Neural progenitor cell (in vitro differentiated cells): ENCODE measurements at regions not wholly inside any gene's neighbourhood (a gene's known extent, or its start where the extent isn't known, plus 50 kb on each side); places are given as distances from the start of the nearest gene placed in this dataset.
A peak's percentile ranks its signal among the peaks of the same experiment; 100 is the strongest.

ENCODE experiments used
- DNase-seq: peaks from one replicate; pipeline ENCODE4 v3.0.0-alpha.2; 2016; ENCODE audit warnings: low spot score
- H2AFZ ChIP-seq: fragments of 200-600 bp; sonication (generic); replicated peaks from 2 replicates; pipeline ENCODE4 v1.6.1; 2016; ENCODE audit warnings: antibody characterized with exemption
- H3F3A ChIP-seq: fragments of 200-600 bp; sonication (generic); 2 replicates; pipeline ENCODE4 v1.6.1; 2016; ENCODE audit warnings: antibody characterized with exemption, low read depth
- H3K27ac ChIP-seq: fragments of 200-600 bp; sonication (generic); 2 replicates; pipeline ENCODE4 v1.5.1; 2016; ENCODE audit warnings: mild to moderate bottlenecking
- H3K27me3 ChIP-seq: fragments of 200-600 bp; sonication (generic); 2 replicates; pipeline ENCODE4 v1.6.1; 2016; ENCODE audit warnings: mild to moderate bottlenecking, moderate library complexity
- H3K36me3 ChIP-seq: fragments of 200-600 bp; sonication (generic); 2 replicates; pipeline ENCODE4 v1.5.1; 2016
- H3K4me1 ChIP-seq: fragments of 200-600 bp; sonication (generic); 2 replicates; pipeline ENCODE4 v1.6.1; 2016; ENCODE audit warnings: mixed run types
- H3K4me2 ChIP-seq: fragments of 200-600 bp; sonication (generic); 2 replicates; pipeline ENCODE4 v1.6.1; 2016
- H3K4me3 ChIP-seq: fragments of 200-600 bp; sonication (generic); 2 replicates; pipeline ENCODE4 v1.5.1; 2016
- H3K79me2 ChIP-seq: fragments of 200-600 bp; sonication (generic); 2 replicates; pipeline ENCODE4 v1.6.1; 2016; ENCODE audit warnings: low read depth
- H3K9ac ChIP-seq: fragments of 200-600 bp; sonication (generic); 2 replicates; pipeline ENCODE4 v1.6.1; 2016
- H3K9me3 ChIP-seq: fragments of 200-600 bp; sonication (generic); 2 replicates; pipeline ENCODE4 v1.5.1; 2016; ENCODE audit warnings: low read depth
- H4K20me1 ChIP-seq: fragments of 200-600 bp; sonication (generic); 2 replicates; pipeline ENCODE4 v1.6.1; 2016; ENCODE audit warnings: low read depth
- H3K27ac Mint-ChIP-seq: 3 replicates; pipeline ENCODE4 v1.8.0; 2021; ENCODE audit warnings: mixed read lengths
- H3K27me3 Mint-ChIP-seq: 2 replicates; pipeline ENCODE4 v1.8.0; 2022; ENCODE audit warnings: low read depth, mild to moderate bottlenecking, inconsistent platforms, moderate library complexity, mixed read lengths; ENCODE audit not compliant: insufficient read depth
- H3K36me3 Mint-ChIP-seq: 3 replicates; pipeline ENCODE4 v1.8.0; 2021; ENCODE audit warnings: mixed read lengths
- H3K4me1 Mint-ChIP-seq: 3 replicates; pipeline ENCODE4 v1.8.0; 2021; ENCODE audit warnings: mixed read lengths
- H3K4me3 Mint-ChIP-seq: 3 replicates; pipeline ENCODE4 v1.8.0; 2021; ENCODE audit warnings: mild to moderate bottlenecking, moderate library complexity, mixed read lengths
- H3K9me3 Mint-ChIP-seq: 3 replicates; pipeline ENCODE4 v1.8.0; 2020; ENCODE audit warnings: mixed read lengths
- CTCF ChIP-seq: fragments of 200-600 bp; sonication (generic); IDR thresholded peaks from 2 replicates; pipeline ENCODE4 v1.5.1; 2017; ENCODE audit warnings: antibody characterized with exemption, mild to moderate bottlenecking
- EZH2 ChIP-seq: fragments of 200-600 bp; sonication (generic); IDR thresholded peaks from 2 replicates; pipeline ENCODE4 v1.6.1; 2017; ENCODE audit warnings: antibody characterized with exemption, mild to moderate bottlenecking, moderate library complexity
- EZH2phosphoT487 ChIP-seq: fragments of 200-600 bp; sonication (generic); IDR thresholded peaks from 2 replicates; pipeline ENCODE4 v1.6.1; 2017; ENCODE audit warnings: antibody characterized with exemption

GRCh38 chr1:68976916-68977610 is 480.2 kb upstream of the DEPDC1 start:
- Mint-ChIP-seq H3K4me3 (peak overlapping the region; percentile 27), H3K4me1 (peaks cover 42% of the 10 kb centered on the region), H3K27ac (peak overlapping the region; percentile 98), H3K9me3 (peaks cover 1% of the 10 kb centered on the region), H3K36me3 (no peaks in the 10 kb centered on the region), H3K27me3 (peaks cover 2% of the 10 kb centered on the region)
- no peaks in the 10 kb centered on the region for H3K27me3 ChIP-seq
- no peaks in the 10 kb centered on the region for H3K9me3 ChIP-seq
- H3K4me2 ChIP-seq, result no peak overlapping the region
- no peaks in the 10 kb centered on the region for H3F3A ChIP-seq
- H3K27ac ChIP-seq, result no peak overlapping the region
- TF ChIP-seq EZH2 (no peak), EZH2phosphoT487 (no peak), CTCF (no peak)
- H3K4me3 ChIP-seq, result no peak overlapping the region
- no peak for DNase-seq
- H3K79me2 ChIP-seq, result no peaks in the 10 kb centered on the region
- H3K4me1 ChIP-seq, result peaks cover 14% of the 10 kb centered on the region
- H2AFZ ChIP-seq, result no peak overlapping the region
- no peaks in the 10 kb centered on the region for H3K36me3 ChIP-seq
- H3K9ac ChIP-seq, result no peak overlapping the region
- no peaks in the 10 kb centered on the region for H4K20me1 ChIP-seq

DNA sequence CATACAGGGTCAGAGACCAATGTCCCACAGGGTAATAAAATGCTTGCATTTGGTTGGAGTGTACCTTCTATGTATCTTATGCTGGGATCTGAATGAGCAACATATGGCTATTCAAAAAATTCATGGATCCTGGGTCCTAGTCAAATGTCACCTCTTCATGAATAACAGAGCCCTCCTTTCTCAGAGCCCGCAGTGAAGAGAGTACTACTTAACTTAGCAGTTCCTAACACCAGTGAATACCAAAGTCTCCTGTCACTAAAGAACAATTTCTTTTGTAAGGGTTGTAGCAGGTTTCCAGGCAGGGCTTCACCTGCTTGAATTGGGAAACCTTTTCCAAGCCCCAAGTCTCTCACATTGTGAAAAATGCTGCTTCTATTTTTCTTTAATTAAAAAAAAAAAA is 483.0 kb upstream of the DEPDC1 start:
- DNase-seq, result no peak
- H3K4me3 Mint-ChIP-seq, result no peak overlapping the region
- H3K4me1 Mint-ChIP-seq, result peaks cover 34% of the 10 kb centered on the region
- Histone ChIP-seq H3K4me3 (no peak overlapping the region), H3K79me2 (no peaks in the 10 kb centered on the region), H3K9ac (no peak overlapping the region), H3K27ac (no peak overlapping the region), H3K27me3 (no peaks in the 10 kb centered on the region), H3K36me3 (no peaks in the 10 kb centered on the region), H3K9me3 (no peaks in the 10 kb centered on the region), H2AFZ (no peak overlapping the region), H4K20me1 (no peaks in the 10 kb centered on the region), H3K4me1 (peaks cover 14% of the 10 kb centered on the region), H3K4me2 (no peak overlapping the region), H3F3A (no peaks in the 10 kb centered on the region)
- TF ChIP-seq CTCF, result no peak
- TF ChIP-seq EZH2, result no peak
- TF ChIP-seq EZH2phosphoT487, result no peak
- no peaks in the 10 kb centered on the region for H3K36me3 Mint-ChIP-seq
- no peak overlapping the region for H3K27ac Mint-ChIP-seq
- H3K27me3 Mint-ChIP-seq, result peaks cover 3% of the 10 kb centered on the region
- H3K9me3 Mint-ChIP-seq, result peaks cover 3% of the 10 kb centered on the region

DNA sequence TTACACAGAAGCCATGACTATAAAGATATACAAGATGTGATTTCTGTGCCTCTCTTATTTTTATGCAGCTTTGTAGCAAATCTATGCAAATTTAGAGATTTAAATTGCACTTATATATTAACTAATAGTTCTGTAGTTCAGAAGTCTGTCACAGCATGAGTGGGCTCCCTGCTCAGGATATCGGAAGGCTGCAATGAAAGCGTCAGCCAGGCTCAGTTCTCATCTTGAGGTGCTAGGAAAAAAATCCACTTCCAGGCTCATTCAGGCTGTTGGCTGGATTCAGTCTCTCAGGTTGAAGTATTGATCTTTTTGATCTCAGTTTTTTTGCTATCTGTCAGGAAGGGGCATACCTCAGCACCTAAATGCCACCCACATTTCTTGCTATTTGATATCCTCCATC is 487.4 kb upstream of the DEPDC1 start:
- Histone ChIP-seq H3K9me3 (no peaks in the 10 kb centered on the region), H3K4me1 (no peaks in the 10 kb centered on the region), H3F3A (no peaks in the 10 kb centered on the region), H3K4me2 (no peak overlapping the region), H3K9ac (no peak overlapping the region), H3K27me3 (no peaks in the 10 kb centered on the region), H3K79me2 (no peaks in the 10 kb centered on the region), H4K20me1 (no peaks in the 10 kb centered on the region), H3K36me3 (no peaks in the 10 kb centered on the region), H2AFZ (no peak overlapping the region), H3K4me3 (no peak overlapping the region), H3K27ac (no peak overlapping the region)
- DNase-seq, result no peak
- Mint-ChIP-seq H3K4me1 (peaks cover 3% of the 10 kb centered on the region), H3K36me3 (no peaks in the 10 kb centered on the region), H3K9me3 (peaks cover 17% of the 10 kb centered on the region), H3K27me3 (peaks cover 7% of the 10 kb centered on the region), H3K27ac (no peak overlapping the region), H3K4me3 (no peak overlapping the region)
- TF ChIP-seq CTCF (no peak), EZH2phosphoT487 (no peak), EZH2 (no peak)
